ENCODE measurements at regions not wholly inside any gene's neighbourhood (a gene's known extent, or its start where the extent isn't known, plus 50 kb on each side); places are given as distances from the start of the nearest gene placed in this dataset.

DNA sequence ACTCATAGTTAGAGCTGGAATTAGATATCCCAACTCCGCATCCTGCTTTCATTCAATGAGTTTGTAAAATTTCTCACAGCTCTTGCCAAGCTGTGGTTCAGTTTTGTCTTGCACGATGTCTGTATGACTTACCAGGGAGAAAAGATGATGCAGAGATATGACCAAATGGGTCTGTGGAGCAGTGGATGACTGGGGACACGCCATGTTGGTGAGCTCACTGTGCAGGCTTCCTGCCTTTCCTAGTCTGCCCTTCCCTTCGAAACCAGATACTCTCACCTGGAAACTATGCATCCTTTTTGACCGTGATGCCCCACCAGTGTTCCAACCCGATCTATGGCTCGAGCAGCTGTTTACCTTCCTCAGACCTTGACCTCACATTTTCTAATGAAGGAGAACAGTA lies 262.7 kb upstream of the BMP2 start:
- Histone ChIP-seq H3K9me3 (peaks cover 0 to 4% of the 10 kb centered on the region in 2 donors), H3K4me3 (no peak overlapping the region), H3K36me3 (no peaks in the 10 kb centered on the region), H3K4me1 (no peaks in the 10 kb centered on the region), H3K27ac (no peak overlapping the region), H3K27me3 (no peaks in the 10 kb centered on the region)
- TF ChIP-seq, protein P1, sequence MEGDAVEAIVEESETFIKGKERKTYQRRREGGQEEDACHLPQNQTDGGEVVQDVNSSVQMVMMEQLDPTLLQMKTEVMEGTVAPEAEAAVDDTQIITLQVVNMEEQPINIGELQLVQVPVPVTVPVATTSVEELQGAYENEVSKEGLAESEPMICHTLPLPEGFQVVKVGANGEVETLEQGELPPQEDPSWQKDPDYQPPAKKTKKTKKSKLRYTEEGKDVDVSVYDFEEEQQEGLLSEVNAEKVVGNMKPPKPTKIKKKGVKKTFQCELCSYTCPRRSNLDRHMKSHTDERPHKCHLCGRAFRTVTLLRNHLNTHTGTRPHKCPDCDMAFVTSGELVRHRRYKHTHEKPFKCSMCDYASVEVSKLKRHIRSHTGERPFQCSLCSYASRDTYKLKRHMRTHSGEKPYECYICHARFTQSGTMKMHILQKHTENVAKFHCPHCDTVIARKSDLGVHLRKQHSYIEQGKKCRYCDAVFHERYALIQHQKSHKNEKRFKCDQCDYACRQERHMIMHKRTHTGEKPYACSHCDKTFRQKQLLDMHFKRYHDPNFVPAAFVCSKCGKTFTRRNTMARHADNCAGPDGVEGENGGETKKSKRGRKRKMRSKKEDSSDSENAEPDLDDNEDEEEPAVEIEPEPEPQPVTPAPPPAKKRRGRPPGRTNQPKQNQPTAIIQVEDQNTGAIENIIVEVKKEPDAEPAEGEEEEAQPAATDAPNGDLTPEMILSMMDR (IDR thresholded peaks at IDR 0.05) = no peak
- no peak for DNase-seq (ENCODE audit: low spot score in 2 of 2)
- intact Hi-C loops (cut with DNase I) = no loop called here

DNA sequence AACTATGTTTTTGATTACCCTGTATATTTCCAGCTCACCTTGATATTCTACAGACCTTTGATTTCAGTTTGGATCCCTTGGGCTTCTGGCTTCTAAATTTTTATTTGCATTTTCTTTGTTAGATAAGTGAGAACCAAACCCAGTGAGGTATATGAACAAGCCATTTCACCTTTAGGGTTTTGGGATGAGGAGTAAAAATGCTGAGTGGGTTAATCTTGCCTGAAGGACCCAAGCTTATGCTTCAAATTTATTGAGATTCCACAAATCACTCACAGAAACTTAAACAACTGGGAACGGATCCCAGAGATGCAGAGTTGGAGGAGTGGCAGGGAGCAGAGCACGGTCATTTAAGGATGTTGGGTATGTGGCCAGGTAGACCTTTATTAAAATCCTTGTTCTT lies 263.3 kb upstream of the BMP2 start:
- Histone ChIP-seq H3K27me3 (no peaks in the 10 kb centered on the region), H3K4me3 (no peak overlapping the region), H3K27ac (no peak overlapping the region), H3K36me3 (no peaks in the 10 kb centered on the region), H3K9me3 (peaks cover 0 to under 1% of the 10 kb centered on the region in 2 donors), H3K4me1 (no peaks in the 10 kb centered on the region)
- no peak for DNase-seq (ENCODE audit: low spot score in 2 of 2)
- TF ChIP-seq, protein P1 (IDR thresholded peaks at IDR 0.05) = no peak
- intact Hi-C loops (cut with DNase I) = no loop called here

DNA sequence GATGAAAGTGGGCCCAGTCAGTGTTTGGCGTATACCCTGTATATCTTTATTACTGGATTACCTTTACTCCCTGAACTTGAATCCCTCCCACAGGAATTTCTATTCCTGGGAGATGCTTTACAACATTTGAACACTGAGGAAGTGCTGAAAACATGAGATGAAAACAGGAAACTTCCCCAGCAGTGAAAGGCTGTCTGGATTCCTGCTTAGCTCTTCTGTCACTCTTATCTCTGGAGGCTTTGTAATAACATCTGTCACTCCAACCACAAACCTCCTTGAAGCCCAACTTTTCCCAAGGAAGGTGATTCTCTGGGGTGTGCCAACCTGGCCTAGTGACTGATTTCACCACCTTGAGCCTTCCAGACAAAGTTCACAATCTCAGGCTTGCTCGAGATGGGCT lies 264.5 kb upstream of the BMP2 start:
- no peaks in the 10 kb centered on the region for H3K9me3 ChIP-seq
- TF ChIP-seq, protein P1 (IDR thresholded peaks at IDR 0.05) = no peak
- DNase-seq (ENCODE audit: low spot score in 2 of 2) = no peak
- H3K27ac ChIP-seq = no peak overlapping the region
- intact Hi-C loops (cut with DNase I) = no loop called here
- no peaks in the 10 kb centered on the region for H3K4me1 ChIP-seq
- H3K4me3 ChIP-seq = no peak overlapping the region
- no peaks in the 10 kb centered on the region for H3K27me3 ChIP-seq
- no peaks in the 10 kb centered on the region for H3K36me3 ChIP-seq

DNA sequence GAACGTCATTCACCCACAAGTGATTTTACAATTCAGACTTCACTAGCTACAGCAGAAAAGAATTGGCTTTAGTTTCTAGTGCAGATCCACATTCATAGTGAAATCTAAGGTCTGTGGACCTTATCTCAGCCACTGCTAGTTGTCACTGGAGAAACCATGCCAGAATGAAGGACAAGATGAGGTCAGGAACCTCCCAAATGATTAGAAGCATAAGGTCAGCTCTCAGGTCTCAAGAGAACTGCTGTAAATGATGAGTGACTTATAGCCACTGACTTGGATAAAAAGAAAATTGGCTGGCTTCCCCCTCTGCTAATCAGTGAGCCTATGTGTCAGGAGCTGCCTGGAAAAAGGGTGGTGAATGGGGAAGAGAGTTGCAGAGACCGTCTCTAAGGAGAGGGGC lies 265.3 kb upstream of the BMP2 start:
- DNase-seq (ENCODE audit: low spot score in 2 of 2) = no peak
- H3K36me3 ChIP-seq = no peaks in the 10 kb centered on the region
- no peaks in the 10 kb centered on the region for H3K4me1 ChIP-seq
- H3K9me3 ChIP-seq = no peaks in the 10 kb centered on the region
- no peaks in the 10 kb centered on the region for H3K27me3 ChIP-seq
- no peak overlapping the region for H3K4me3 ChIP-seq
- intact Hi-C loops (cut with DNase I) = no loop called here
- TF ChIP-seq, protein P1 (IDR thresholded peaks at IDR 0.05) = no peak
- no peak overlapping the region for H3K27ac ChIP-seq

DNA sequence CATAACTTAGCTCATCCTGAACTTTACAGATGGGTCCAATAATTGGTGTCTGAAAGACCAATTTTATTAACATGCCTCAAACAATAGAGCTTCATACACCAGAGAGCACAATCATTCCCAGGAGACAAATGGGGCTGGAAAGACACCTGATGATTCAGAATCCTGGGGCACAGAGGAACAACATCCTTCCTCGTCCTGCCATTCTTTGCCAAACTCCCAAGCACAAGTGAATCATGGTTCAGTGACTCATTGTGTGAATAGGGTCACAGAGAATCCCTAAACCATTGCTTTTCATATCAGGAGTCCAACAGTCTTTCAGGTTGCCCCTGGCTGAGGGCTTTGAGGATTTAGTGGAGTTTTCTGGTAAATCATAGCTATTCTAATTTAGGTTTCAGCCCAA lies 266.4 kb upstream of the BMP2 start:
- Histone ChIP-seq H3K4me3 (no peak overlapping the region), H3K9me3 (no peaks in the 10 kb centered on the region), H3K4me1 (no peaks in the 10 kb centered on the region), H3K27me3 (no peaks in the 10 kb centered on the region), H3K27ac (no peak overlapping the region), H3K36me3 (no peaks in the 10 kb centered on the region)
- intact Hi-C loops (cut with DNase I) = no loop called here
- no peak for DNase-seq (ENCODE audit: low spot score in 2 of 2)
- TF ChIP-seq, protein P1 (IDR thresholded peaks at IDR 0.05) = no peak

DNA sequence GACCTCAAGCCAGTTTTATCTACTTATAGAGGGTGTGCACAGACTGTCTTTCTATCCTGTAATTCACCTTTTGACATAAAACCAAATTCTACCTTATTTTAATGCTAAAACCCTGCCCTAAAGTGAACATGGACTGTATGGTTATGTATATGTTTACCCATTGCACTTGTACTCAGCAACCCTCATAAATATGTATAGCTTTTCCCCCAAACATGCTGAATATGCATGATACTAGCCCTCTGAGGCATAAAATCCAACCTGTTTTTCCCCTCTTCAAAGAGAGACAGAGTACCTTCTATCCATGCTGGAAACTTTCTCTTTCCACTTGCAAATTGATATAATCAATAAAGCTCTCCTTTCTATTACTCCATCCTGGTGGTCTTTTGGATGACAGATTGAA lies 267.9 kb upstream of the BMP2 start:
- Histone ChIP-seq H3K36me3 (no peaks in the 10 kb centered on the region), H3K4me1 (no peaks in the 10 kb centered on the region), H3K4me3 (no peak overlapping the region), H3K9me3 (no peaks in the 10 kb centered on the region), H3K27ac (no peak overlapping the region), H3K27me3 (no peaks in the 10 kb centered on the region)
- intact Hi-C loops (cut with DNase I) = no loop called here
- no peak for DNase-seq (ENCODE audit: low spot score in 2 of 2)
- TF ChIP-seq, protein P1 (IDR thresholded peaks at IDR 0.05) = no peak
